WTC11 (cell line): ENCODE measurements at regions not wholly inside any gene's neighbourhood (a gene's known extent, or its start where the extent isn't known, plus 50 kb on each side); places are given as distances from the start of the nearest gene placed in this dataset.

Experiments
- JUN ChIP-seq: sonication (generic); formaldehyde crosslinking; IDR thresholded peaks from 2 replicates; pipeline ENCODE4 v1.8.0; 2023; ENCODE audit warnings: mild to moderate bottlenecking, missing genetic modification reagents
- KAT7 ChIP-seq: sonication (generic); formaldehyde crosslinking; IDR thresholded peaks from 2 replicates; pipeline ENCODE4 v1.8.1; 2023; ENCODE audit warnings: missing genetic modification reagents, mild to moderate bottlenecking, borderline replicate concordance
- PREB ChIP-seq: sonication (generic); formaldehyde crosslinking; IDR thresholded peaks from 2 replicates; pipeline ENCODE4 v1.8.1; 2022; ENCODE audit warnings: mild to moderate bottlenecking, missing genetic modification reagents, moderate library complexity, borderline replicate concordance
- RELA ChIP-seq: sonication (generic); formaldehyde crosslinking; IDR thresholded peaks from 2 replicates; pipeline ENCODE4 v1.8.1; 2022; ENCODE audit warnings: missing genetic modification reagents, mild to moderate bottlenecking, borderline replicate concordance
- ZMAT4 ChIP-seq: fragments of 250-450 bp; sonication (Bioruptor Pico); IDR thresholded peaks from 2 replicates; pipeline ENCODE4 v1.9.0; 2021; ENCODE audit warnings: mild to moderate bottlenecking
- ZNF317 ChIP-seq: sonication (generic); formaldehyde crosslinking; IDR thresholded peaks from 2 replicates; pipeline ENCODE4 v1.8.1; 2023; ENCODE audit warnings: low read depth, mild to moderate bottlenecking, moderate library complexity, missing genetic modification reagents, borderline replicate concordance
- ZNF423 ChIP-seq: fragments of 250-450 bp; sonication (Bioruptor Pico); IDR thresholded peaks from 2 replicates; pipeline ENCODE4 v2.1.2; 2022; ENCODE audit warnings: mild to moderate bottlenecking, moderate library complexity
- TF ChIP-seq, protein P1 (sequence below): fragments of 200-600 bp; IDR thresholded peaks from 2 replicates; pipeline ENCODE4 v1.8.0; 2022; ENCODE audit warnings: antibody characterized with exemption
- TF ChIP-seq, protein P2 (sequence below): sonication (generic); formaldehyde crosslinking; IDR thresholded peaks from 2 replicates; pipeline ENCODE4 v1.8.1; 2022; ENCODE audit warnings: low read depth, missing genetic modification reagents, borderline replicate concordance
- TF ChIP-seq, protein P3 (sequence below): sonication (generic); formaldehyde crosslinking; IDR thresholded peaks from 2 replicates; pipeline ENCODE4 v1.8.0; 2022; ENCODE audit warnings: mild to moderate bottlenecking, missing genetic modification reagents
- TF ChIP-seq, protein P4 (sequence below): sonication (generic); formaldehyde crosslinking; conservative IDR thresholded peaks from 2 replicates; pipeline ENCODE4 v1.8.1; 2022; ENCODE audit warnings: mild to moderate bottlenecking, missing genetic modification reagents
- TF ChIP-seq, protein P5 (sequence below): sonication (generic); formaldehyde crosslinking; IDR thresholded peaks from 2 replicates; pipeline ENCODE4 v1.8.1; 2023; ENCODE audit warnings: mild to moderate bottlenecking, missing genetic modification reagents, moderate library complexity

GRCh38 chr7:116310141-116310540 is 99.8 kb downstream of the TES start:
- TF ChIP-seq, protein P1, sequence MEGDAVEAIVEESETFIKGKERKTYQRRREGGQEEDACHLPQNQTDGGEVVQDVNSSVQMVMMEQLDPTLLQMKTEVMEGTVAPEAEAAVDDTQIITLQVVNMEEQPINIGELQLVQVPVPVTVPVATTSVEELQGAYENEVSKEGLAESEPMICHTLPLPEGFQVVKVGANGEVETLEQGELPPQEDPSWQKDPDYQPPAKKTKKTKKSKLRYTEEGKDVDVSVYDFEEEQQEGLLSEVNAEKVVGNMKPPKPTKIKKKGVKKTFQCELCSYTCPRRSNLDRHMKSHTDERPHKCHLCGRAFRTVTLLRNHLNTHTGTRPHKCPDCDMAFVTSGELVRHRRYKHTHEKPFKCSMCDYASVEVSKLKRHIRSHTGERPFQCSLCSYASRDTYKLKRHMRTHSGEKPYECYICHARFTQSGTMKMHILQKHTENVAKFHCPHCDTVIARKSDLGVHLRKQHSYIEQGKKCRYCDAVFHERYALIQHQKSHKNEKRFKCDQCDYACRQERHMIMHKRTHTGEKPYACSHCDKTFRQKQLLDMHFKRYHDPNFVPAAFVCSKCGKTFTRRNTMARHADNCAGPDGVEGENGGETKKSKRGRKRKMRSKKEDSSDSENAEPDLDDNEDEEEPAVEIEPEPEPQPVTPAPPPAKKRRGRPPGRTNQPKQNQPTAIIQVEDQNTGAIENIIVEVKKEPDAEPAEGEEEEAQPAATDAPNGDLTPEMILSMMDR: no peak
- TF ChIP-seq, protein P2, sequence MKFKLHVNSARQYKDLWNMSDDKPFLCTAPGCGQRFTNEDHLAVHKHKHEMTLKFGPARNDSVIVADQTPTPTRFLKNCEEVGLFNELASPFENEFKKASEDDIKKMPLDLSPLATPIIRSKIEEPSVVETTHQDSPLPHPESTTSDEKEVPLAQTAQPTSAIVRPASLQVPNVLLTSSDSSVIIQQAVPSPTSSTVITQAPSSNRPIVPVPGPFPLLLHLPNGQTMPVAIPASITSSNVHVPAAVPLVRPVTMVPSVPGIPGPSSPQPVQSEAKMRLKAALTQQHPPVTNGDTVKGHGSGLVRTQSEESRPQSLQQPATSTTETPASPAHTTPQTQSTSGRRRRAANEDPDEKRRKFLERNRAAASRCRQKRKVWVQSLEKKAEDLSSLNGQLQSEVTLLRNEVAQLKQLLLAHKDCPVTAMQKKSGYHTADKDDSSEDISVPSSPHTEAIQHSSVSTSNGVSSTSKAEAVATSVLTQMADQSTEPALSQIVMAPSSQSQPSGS (CRISPR knock-in tag): no peak
- TF ChIP-seq JUN (no peak), KAT7 (CRISPR knock-in tag) (no peak), RELA (CRISPR knock-in tag) (no peak), ZNF423 (no peak), ZNF317 (CRISPR knock-in tag) (no peak), ZMAT4 (CRISPR knock-in tag) (no peak), PREB (CRISPR knock-in tag) (no peak)
- TF ChIP-seq, protein P3, sequence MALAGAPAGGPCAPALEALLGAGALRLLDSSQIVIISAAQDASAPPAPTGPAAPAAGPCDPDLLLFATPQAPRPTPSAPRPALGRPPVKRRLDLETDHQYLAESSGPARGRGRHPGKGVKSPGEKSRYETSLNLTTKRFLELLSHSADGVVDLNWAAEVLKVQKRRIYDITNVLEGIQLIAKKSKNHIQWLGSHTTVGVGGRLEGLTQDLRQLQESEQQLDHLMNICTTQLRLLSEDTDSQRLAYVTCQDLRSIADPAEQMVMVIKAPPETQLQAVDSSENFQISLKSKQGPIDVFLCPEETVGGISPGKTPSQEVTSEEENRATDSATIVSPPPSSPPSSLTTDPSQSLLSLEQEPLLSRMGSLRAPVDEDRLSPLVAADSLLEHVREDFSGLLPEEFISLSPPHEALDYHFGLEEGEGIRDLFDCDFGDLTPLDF (CRISPR knock-in tag): no peak
- TF ChIP-seq, protein P4, sequence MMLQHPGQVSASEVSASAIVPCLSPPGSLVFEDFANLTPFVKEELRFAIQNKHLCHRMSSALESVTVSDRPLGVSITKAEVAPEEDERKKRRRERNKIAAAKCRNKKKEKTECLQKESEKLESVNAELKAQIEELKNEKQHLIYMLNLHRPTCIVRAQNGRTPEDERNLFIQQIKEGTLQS (CRISPR knock-in tag): no peak
- TF ChIP-seq, protein P5, sequence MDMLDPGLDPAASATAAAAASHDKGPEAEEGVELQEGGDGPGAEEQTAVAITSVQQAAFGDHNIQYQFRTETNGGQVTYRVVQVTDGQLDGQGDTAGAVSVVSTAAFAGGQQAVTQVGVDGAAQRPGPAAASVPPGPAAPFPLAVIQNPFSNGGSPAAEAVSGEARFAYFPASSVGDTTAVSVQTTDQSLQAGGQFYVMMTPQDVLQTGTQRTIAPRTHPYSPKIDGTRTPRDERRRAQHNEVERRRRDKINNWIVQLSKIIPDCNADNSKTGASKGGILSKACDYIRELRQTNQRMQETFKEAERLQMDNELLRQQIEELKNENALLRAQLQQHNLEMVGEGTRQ: no peak
